GM12872 (cell line): ENCODE measurements at regions not wholly inside any gene's neighbourhood (a gene's known extent, or its start where the extent isn't known, plus 50 kb on each side); places are given as distances from the start of the nearest gene placed in this dataset.

ENCODE experiments used
- CTCF ChIP-seq: IDR thresholded peaks from 3 replicates; pipeline ENCODE4 v1.5.1; 2011; ENCODE audit warnings: low read depth, mild to moderate bottlenecking, low read length, moderate library complexity; ENCODE audit not compliant: insufficient read depth

- no peak for TF ChIP-seq CTCF
Observed at GRCh38 chr11:8826901-8827560, 84.0 kb upstream of the AKIP1 start.

DNA sequence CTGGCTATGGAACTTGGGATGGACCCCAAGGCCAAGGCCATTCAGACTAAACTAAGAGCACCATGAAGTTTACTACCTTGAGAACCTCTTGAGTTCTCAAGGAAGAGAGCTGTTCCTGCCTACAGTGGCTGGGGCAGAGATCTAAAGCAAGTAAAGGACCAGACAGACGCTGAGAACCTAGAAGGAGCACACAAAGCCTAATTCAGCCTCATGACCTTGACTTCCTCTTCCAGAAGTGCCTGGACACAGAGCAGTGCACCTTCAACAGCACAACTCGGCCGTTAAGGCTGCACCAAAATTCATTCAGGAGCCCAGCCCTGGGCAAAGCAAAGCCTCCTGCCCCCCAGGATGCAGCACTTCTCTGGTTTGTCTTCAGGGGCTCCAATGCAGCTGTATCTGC is 82.9 kb upstream of the AKIP1 start:
- no peak for TF ChIP-seq CTCF

DNA sequence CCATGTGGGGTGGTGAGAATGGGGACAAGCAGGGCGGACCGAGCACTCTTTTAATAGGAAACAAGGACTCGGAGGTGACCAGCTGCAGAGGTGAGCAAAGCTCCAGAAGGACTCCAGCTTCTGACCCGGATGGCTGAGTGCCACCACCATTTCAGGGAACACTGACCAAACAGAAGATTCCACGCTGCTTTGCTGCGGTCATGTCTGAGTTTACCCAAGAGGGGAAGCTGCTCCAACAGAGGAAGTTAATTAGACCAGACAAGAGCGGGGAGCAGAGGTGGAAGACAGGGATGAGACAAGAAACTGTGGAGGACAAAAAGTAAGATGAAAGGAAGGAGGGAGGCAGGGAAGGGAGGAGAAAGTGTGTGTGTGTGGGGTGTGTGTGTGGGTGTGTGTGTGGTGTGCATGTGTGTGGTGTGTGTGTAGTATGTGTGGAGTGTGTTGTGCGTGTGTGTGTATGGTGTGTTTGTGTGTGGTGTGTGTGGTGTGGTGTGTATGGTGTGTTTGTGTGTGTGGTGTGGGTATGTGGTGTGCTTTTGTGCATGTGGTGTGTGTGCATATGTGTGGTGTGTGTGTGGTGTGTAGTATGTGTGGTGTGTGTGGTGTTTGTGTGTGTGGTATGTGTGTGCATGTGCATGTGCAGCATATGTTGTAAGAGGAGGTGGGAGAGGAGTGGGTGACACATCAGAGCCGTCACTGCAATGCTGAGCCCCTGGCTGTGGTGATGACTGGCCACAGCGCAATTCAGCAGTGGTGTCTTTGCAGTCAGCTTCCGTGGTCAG is 82.2 kb upstream of the AKIP1 start:
- no peak for TF ChIP-seq CTCF

- TF ChIP-seq CTCF = no peak
Observed at GRCh38 chr11:8829556-8829955, 81.4 kb upstream of the AKIP1 start.

DNA sequence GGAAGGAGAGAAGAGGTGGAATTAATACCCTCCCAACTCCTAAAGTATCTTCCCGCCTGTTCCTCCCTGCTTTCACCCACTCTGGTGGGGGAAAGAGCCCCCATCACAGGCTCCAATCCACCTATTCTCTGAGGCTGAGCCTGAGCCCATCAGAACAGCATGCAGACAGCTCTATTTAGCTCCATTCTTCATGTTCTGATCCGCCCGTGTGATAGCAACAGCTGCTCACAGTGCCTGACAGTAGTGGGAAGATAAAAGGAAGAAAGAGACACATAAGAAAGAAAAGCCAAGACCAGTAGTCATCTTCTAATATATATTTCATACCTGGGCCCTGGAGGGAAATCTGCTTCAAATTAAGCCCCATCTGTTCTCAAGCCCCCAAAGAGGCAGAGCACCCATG is 80.3 kb upstream of the AKIP1 start:
- no peak for TF ChIP-seq CTCF

GRCh38 chr11:8831861-8832260 is 79.1 kb upstream of the AKIP1 start:
- TF ChIP-seq CTCF = no peak

DNA sequence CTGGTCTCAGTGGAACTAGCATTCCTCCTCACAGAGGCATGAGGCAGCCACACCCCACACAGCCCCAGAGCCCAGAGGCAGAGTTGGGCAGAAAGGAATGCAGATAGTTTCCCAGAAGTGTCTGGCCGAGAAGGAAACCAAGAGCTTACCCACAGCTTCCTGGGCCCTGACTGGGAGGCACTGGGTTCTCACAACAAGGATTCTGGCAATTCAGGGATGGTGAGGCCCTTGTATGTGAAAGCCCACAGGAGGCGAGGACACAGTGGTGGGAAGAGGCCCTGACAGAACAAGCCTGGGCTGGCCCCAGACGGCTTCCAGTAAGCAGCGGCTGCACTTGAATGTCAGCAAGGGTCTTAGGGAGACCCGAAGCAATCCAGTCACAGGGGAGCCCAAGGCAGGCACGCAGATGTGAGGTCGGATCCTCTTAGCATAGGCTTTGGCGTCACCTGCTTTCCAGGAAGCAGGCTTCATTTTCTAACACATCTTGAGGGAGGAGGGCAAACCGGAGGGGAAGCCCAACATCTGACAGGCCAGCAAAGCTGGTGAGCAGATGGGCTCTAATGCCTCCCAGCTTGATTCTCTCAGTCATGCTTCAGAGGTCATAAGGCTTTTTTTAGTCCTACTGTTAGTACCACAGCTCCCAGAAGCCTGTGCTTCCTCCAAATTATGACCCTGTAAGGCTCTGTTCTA is 78.3 kb upstream of the AKIP1 start:
- no peak for TF ChIP-seq CTCF
